Activated CD4-positive, alpha-beta T cell treated with anti-CD3 and anti-CD28 coated beads, Interleukin-2, amount 10 ng/mL, durations not matched to agents 24 days and 14 days (primary cell): ENCODE measurements at regions not wholly inside any gene's neighbourhood (a gene's known extent, or its start where the extent isn't known, plus 50 kb on each side); places are given as distances from the start of the nearest gene placed in this dataset.

Experiments
- DNase-seq: peaks from one replicate; pipeline ENCODE4 v3.0.0; 2022
- H3K27ac Mint-ChIP-seq: one replicate; pipeline ENCODE4 v1.8.0; 2022; ENCODE audit warnings: mild to moderate bottlenecking, mixed read lengths
- H3K27me3 Mint-ChIP-seq: one replicate; pipeline ENCODE4 v1.8.0; 2022; ENCODE audit warnings: mixed read lengths
- H3K36me3 Mint-ChIP-seq: one replicate; pipeline ENCODE4 v1.8.0; 2022; ENCODE audit warnings: low read depth, mild to moderate bottlenecking, mixed read lengths
- H3K4me1 Mint-ChIP-seq: one replicate; pipeline ENCODE4 v1.8.0; 2021; ENCODE audit warnings: mixed read lengths
- H3K4me3 Mint-ChIP-seq: one replicate; pipeline ENCODE4 v1.8.0; 2022; ENCODE audit warnings: mild to moderate bottlenecking, moderate library complexity, mixed read lengths
- H3K9me3 Mint-ChIP-seq: one replicate; pipeline ENCODE4 v1.8.0; 2021; ENCODE audit warnings: mixed read lengths
- intact Hi-C: fragments of 100-400 bp; cut with micrococcal nuclease; formaldehyde crosslinking; loops from one replicate; pipeline ENCODE4 v1.15.1; 2023

- intact Hi-C loops = no loop called here
- no peaks in the 10 kb centered on the region for H3K36me3 Mint-ChIP-seq
These were observed 718.9 kb upstream of the FANCL start for GRCh38 chr2:58959996-58960395.

DNA sequence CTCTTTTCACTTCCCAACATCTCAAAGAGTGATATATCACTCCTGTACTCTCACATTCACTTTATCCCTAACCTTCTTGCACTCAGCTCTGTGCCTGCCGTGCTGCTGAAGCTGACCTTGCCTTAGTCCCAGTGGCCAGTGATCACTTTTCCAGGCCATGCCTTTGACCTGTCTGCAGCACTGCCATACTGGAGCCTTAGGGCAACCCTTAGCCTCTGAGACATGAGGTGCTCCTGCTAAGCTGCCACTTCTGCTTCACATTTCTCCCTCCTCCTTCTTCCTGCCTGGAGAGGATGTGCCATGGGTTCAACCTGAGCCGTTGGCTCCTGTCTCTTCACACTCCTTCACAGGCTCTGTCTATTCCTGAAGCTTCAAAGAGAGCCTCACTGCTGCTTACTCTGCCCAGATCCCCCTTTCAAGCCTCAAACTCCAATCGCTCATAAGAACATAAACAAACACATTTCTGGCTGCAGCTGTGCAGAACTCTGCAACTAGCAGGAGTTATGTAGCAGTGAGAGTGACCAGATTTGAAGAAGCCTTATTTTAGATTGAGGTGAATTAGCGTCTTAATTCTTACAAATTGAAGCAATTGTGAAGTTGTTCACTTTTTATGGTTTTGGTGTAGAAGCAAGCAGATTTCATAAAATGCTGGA, 716.2 kb upstream of the FANCL start:
- DNase-seq = no peak
- no peak overlapping the region for H3K27ac Mint-ChIP-seq
- no peaks in the 10 kb centered on the region for H3K4me1 Mint-ChIP-seq
- no peaks in the 10 kb centered on the region for H3K36me3 Mint-ChIP-seq
- H3K4me3 Mint-ChIP-seq = no peak overlapping the region
- H3K27me3 Mint-ChIP-seq = no peaks in the 10 kb centered on the region
- intact Hi-C loops = no loop called here
- no peaks in the 10 kb centered on the region for H3K9me3 Mint-ChIP-seq

More at GRCh38 chr2:58959996-58960395, 718.9 kb upstream of the FANCL start:
- Mint-ChIP-seq H3K27ac (no peak overlapping the region), H3K4me3 (no peak overlapping the region), H3K4me1 (no peaks in the 10 kb centered on the region), H3K9me3 (no peaks in the 10 kb centered on the region), H3K27me3 (no peaks in the 10 kb centered on the region)
- no peak for DNase-seq

DNA sequence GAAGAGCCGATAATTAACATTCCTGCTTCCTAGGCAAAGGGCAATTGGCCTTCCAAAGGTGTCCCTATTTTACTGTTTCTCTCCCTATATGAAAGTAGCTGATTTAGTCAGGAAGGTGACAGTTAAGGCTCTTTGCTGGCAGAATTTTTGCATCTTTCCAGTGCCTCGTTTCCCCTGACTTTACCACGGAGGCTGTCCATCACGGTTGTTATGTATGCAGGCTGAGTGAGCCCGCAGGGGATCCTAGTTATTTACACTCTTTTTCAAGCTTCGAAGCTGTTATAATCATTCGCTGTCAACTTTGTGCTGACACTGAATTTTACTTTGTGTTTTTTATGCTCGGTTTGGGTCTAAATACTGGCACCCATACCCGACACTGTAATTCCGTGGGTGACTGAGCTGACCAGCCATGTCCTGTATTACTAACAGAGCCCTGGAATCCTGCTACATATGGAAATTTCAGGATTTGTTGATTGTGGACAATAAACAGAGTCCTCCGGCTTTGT, 713.8 kb upstream of the FANCL start:
- Mint-ChIP-seq H3K4me3 (no peak overlapping the region), H3K27ac (no peak overlapping the region), H3K4me1 (no peaks in the 10 kb centered on the region), H3K36me3 (no peaks in the 10 kb centered on the region), H3K9me3 (no peaks in the 10 kb centered on the region), H3K27me3 (no peaks in the 10 kb centered on the region)
- intact Hi-C loops = no loop called here
- no peak for DNase-seq

GRCh38 chr2:58951722-58952121, 710.6 kb upstream of the FANCL start:
- Mint-ChIP-seq H3K27ac (no peak overlapping the region), H3K9me3 (no peaks in the 10 kb centered on the region), H3K4me3 (no peak overlapping the region), H3K4me1 (no peaks in the 10 kb centered on the region), H3K27me3 (no peaks in the 10 kb centered on the region), H3K36me3 (no peaks in the 10 kb centered on the region)
- DNase-seq = no peak
- intact Hi-C loops = no loop called here

DNA sequence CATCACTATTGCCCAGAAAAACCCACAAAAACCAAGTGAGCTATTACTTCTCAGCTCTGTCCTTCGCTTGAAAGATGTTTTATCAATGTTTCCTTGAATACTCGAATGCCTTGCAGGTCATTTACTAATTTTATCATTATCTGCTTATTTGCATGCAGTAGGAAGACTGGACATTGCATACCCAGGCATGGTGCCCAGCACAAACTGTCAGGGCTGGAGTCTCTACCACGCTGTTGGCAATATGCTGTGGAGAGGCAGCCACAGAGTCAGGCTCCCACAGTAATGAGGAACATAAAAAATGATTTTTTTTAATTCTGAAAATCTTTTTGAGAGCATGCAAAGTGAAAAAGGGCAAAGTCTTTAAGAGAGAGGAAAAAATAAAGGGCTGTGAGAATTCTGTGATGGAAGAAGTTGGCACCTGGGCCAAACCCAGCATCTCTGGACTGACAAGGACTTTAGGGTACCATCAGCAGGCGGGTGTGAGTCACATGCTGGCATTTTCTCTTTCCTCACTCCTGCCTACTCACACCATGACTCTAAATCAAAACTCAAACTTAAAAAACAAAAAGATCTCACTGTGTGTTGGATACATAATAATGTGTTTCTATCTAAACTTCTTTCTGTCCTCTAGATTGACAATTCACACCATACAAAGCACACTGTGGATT, 709.8 kb upstream of the FANCL start:
- Mint-ChIP-seq H3K9me3 (no peaks in the 10 kb centered on the region), H3K27me3 (no peaks in the 10 kb centered on the region)
- no peak for DNase-seq

DNA sequence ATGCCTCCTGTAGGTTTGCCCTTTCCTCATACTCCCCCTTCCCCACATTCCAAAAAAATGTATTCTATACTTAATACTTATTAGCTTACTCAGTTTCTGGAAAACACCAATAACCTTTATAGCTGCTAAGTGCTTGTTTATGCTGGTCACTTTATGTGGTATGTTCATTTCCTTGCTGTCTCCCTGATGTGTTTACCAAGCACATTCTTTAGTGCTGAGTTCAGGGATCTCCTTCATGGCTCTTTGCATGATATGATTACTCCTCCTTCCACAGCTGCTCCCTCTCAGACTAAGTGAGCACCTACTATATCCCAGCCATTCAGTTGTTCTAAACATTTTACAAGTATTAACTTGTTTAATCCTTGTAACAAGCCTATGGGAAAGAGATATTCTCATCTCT, 698.3 kb upstream of the FANCL start:
- Mint-ChIP-seq H3K27ac (no peak overlapping the region), H3K9me3 (no peaks in the 10 kb centered on the region), H3K27me3 (no peaks in the 10 kb centered on the region), H3K4me3 (no peak overlapping the region), H3K4me1 (no peaks in the 10 kb centered on the region), H3K36me3 (no peaks in the 10 kb centered on the region)
- intact Hi-C loops = no loop called here
- DNase-seq = no peak

More for the DNA sequence above, 709.8 kb upstream of the FANCL start:
- H3K4me1 Mint-ChIP-seq = no peaks in the 10 kb centered on the region
- H3K27ac Mint-ChIP-seq = no peak overlapping the region
- H3K4me3 Mint-ChIP-seq = no peak overlapping the region
- H3K36me3 Mint-ChIP-seq = no peaks in the 10 kb centered on the region
- intact Hi-C loops = no loop called here

GRCh38 chr2:58938988-58939387, 697.9 kb upstream of the FANCL start:
- no peaks in the 10 kb centered on the region for H3K27me3 Mint-ChIP-seq
- no peak overlapping the region for H3K27ac Mint-ChIP-seq
- H3K36me3 Mint-ChIP-seq = no peaks in the 10 kb centered on the region
- DNase-seq = no peak
- intact Hi-C loops = no loop called here
- no peaks in the 10 kb centered on the region for H3K4me1 Mint-ChIP-seq
- H3K4me3 Mint-ChIP-seq = no peak overlapping the region
- H3K9me3 Mint-ChIP-seq = no peaks in the 10 kb centered on the region

GRCh38 chr2:58932801-58933200, 691.7 kb upstream of the FANCL start:
- H3K4me1 Mint-ChIP-seq = no peaks in the 10 kb centered on the region
- no peak overlapping the region for H3K27ac Mint-ChIP-seq
- H3K36me3 Mint-ChIP-seq = no peaks in the 10 kb centered on the region
- no peak overlapping the region for H3K4me3 Mint-ChIP-seq
- intact Hi-C loops = no loop called here
- DNase-seq = no peak
- H3K9me3 Mint-ChIP-seq = no peaks in the 10 kb centered on the region
- no peaks in the 10 kb centered on the region for H3K27me3 Mint-ChIP-seq

- intact Hi-C loops = no loop called here
- no peaks in the 10 kb centered on the region for H3K36me3 Mint-ChIP-seq
These were observed 689.4 kb upstream of the FANCL start for GRCh38 chr2:58930537-58930936.

DNA sequence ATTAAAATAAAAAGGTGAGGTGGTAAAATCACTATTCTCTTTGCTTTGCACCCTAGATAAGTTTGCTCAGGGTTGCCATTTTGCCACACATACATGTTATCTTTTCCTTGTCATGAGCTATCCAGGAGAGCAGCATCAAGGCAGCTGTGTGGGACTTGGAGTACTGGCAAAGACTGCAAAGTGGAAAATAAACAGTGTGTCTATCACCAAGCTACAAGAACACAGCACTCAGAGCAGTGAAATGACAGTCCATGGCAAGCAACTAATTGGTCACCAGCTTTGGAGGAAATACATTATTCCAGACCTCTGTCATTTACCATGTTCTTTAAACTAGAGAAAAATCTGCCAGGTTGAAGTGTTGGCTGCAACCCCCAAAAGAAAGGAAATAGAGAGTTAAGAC, 687.8 kb upstream of the FANCL start:
- no peaks in the 10 kb centered on the region for H3K36me3 Mint-ChIP-seq
- H3K27ac Mint-ChIP-seq = no peak overlapping the region

More at GRCh38 chr2:58930537-58930936, 689.4 kb upstream of the FANCL start:
- Mint-ChIP-seq H3K4me3 (no peak overlapping the region), H3K9me3 (no peaks in the 10 kb centered on the region), H3K27me3 (no peaks in the 10 kb centered on the region), H3K27ac (no peak overlapping the region), H3K4me1 (no peaks in the 10 kb centered on the region)
- DNase-seq = no peak

GRCh38 chr2:58928391-58928790, 687.3 kb upstream of the FANCL start:
- Mint-ChIP-seq H3K27ac (no peak overlapping the region), H3K4me1 (no peaks in the 10 kb centered on the region), H3K4me3 (no peak overlapping the region), H3K27me3 (no peaks in the 10 kb centered on the region), H3K36me3 (no peaks in the 10 kb centered on the region), H3K9me3 (no peaks in the 10 kb centered on the region)
- DNase-seq = no peak
- intact Hi-C loops = no loop called here

More for the DNA sequence above, 687.8 kb upstream of the FANCL start:
- intact Hi-C loops = no loop called here
- DNase-seq = no peak
- Mint-ChIP-seq H3K27me3 (no peaks in the 10 kb centered on the region), H3K9me3 (no peaks in the 10 kb centered on the region), H3K4me1 (no peaks in the 10 kb centered on the region), H3K4me3 (no peak overlapping the region)

DNA sequence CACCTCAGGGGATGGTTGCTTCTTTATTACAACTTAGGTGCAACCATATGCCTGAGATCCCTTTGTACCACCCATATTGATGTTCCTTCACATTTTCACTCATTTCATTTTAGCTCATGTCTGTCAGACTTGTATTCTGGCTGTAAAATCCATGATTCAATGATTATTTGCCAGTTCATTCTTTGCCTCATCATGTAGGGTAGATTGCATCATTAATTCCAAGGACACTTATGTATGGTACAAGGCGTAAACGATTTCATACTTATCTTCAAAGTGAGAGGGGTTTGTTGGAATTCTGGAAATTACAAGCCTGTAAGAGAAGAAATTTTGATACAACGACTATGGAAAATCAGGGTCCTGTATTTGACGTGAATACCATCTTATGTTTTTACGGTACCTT, 685.0 kb upstream of the FANCL start:
- Mint-ChIP-seq H3K4me3 (no peak overlapping the region), H3K27me3 (no peaks in the 10 kb centered on the region), H3K27ac (no peak overlapping the region), H3K36me3 (no peaks in the 10 kb centered on the region), H3K9me3 (no peaks in the 10 kb centered on the region), H3K4me1 (no peaks in the 10 kb centered on the region)
- intact Hi-C loops = no loop called here
- DNase-seq = no peak

GRCh38 chr2:58925676-58926081, 684.6 kb upstream of the FANCL start:
- Mint-ChIP-seq H3K4me1 (no peaks in the 10 kb centered on the region), H3K9me3 (no peaks in the 10 kb centered on the region), H3K27me3 (no peaks in the 10 kb centered on the region), H3K36me3 (no peaks in the 10 kb centered on the region), H3K4me3 (no peak overlapping the region), H3K27ac (no peak overlapping the region)
- intact Hi-C loops = no loop called here
- no peak for DNase-seq

DNA sequence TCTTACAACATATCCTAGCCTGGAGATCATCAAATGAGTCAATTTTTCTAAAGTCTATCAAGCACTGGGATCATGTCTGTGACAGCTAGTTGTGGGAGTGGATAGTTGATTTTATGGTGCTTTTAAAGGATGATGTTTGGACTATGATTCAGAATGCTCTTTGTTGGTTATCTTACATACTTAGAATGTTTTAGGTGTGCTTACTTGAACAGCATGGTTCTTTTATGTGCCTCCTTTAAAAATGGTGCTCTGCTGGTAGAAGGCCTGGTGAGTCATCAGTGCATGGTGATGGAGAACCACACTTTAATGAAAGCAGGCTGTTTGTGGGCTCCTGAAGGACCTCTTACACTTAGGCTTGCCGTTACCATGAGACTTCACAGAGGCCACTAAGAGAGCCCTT, 682.7 kb upstream of the FANCL start:
- Mint-ChIP-seq H3K27ac (no peak overlapping the region), H3K36me3 (no peaks in the 10 kb centered on the region), H3K9me3 (no peaks in the 10 kb centered on the region), H3K4me1 (no peaks in the 10 kb centered on the region), H3K27me3 (no peaks in the 10 kb centered on the region), H3K4me3 (no peak overlapping the region)
- intact Hi-C loops = no loop called here
- no peak for DNase-seq

DNA sequence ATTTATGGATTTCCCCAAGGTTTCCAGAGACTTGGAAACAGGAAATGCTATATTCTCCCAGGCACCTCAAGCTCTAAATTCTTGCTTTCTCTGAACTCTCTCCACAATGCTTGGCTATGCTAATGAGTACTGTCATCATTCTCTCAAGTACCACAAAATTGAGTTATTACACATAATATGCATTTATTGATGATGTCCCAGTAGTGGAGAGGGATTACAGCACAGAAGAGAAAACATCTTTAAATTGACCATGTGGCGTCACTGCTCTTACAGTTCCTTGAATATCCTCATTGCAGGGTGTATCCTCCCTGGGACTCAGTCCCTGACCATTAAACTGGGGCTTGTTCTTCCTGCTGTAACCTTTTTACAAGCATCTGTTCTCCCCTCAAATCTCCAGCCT, 681.1 kb upstream of the FANCL start:
- no peaks in the 10 kb centered on the region for H3K27me3 Mint-ChIP-seq

More for the DNA sequence above, 681.1 kb upstream of the FANCL start:
- intact Hi-C loops = no loop called here
- H3K27ac Mint-ChIP-seq = no peak overlapping the region
- DNase-seq = no peak
- H3K9me3 Mint-ChIP-seq = no peaks in the 10 kb centered on the region
- H3K4me1 Mint-ChIP-seq = no peaks in the 10 kb centered on the region
- H3K36me3 Mint-ChIP-seq = no peaks in the 10 kb centered on the region
- H3K4me3 Mint-ChIP-seq = no peak overlapping the region
